Activated CD8-positive, alpha-beta T cell treated with anti-CD3 and anti-CD28 coated beads, Interleukin-2, amount 10 ng/mL, durations not matched to agents 7 days and 5 days (primary cell): ENCODE measurements at regions not wholly inside any gene's neighbourhood (a gene's known extent, or its start where the extent isn't known, plus 50 kb on each side); places are given as distances from the start of the nearest gene placed in this dataset.

Source experiments
- ATAC-seq: fragments of 150-1000 bp; cut with Tn5 transposase; one replicate; pipeline ENCODE4 v1.10.0; 2021; ENCODE audit warnings: moderate library complexity
- CTCF ChIA-PET: fragments of 350-600 bp; sonication (Branson Sonifier 250); formaldehyde crosslinking; loops from one replicate; lab custom pipeline; 2021; ENCODE audit warnings: antibody characterized with exemption; lab: Charles Lee
- POLR2A ChIA-PET: fragments of 350-600 bp; sonication (Branson Sonifier 250); formaldehyde crosslinking; loops from one replicate; lab custom pipeline; 2021; ENCODE audit warnings: antibody characterized with exemption; lab: Charles Lee
- DNase-seq: peaks from one replicate; pipeline ENCODE4 v3.0.0-alpha.2; 2020
- H3K27ac Mint-ChIP-seq: one replicate; pipeline ENCODE4 v1.8.0; 2021; ENCODE audit warnings: mild to moderate bottlenecking, mixed read lengths
- H3K27me3 Mint-ChIP-seq: one replicate; pipeline ENCODE4 v1.8.0; 2021; ENCODE audit warnings: low read depth, mixed read lengths
- H3K36me3 Mint-ChIP-seq: one replicate; pipeline ENCODE4 v1.8.0; 2021; ENCODE audit warnings: low read depth, mixed read lengths
- H3K4me1 Mint-ChIP-seq: one replicate; pipeline ENCODE4 v1.8.0; 2021; ENCODE audit warnings: low read depth, mixed read lengths
- H3K4me3 Mint-ChIP-seq: one replicate; pipeline ENCODE4 v1.8.0; 2021; ENCODE audit warnings: mild to moderate bottlenecking, mixed read lengths
- H3K9me3 Mint-ChIP-seq: one replicate; pipeline ENCODE4 v1.8.0; 2022; ENCODE audit warnings: mixed read lengths; ENCODE audit not compliant: insufficient read depth

DNA sequence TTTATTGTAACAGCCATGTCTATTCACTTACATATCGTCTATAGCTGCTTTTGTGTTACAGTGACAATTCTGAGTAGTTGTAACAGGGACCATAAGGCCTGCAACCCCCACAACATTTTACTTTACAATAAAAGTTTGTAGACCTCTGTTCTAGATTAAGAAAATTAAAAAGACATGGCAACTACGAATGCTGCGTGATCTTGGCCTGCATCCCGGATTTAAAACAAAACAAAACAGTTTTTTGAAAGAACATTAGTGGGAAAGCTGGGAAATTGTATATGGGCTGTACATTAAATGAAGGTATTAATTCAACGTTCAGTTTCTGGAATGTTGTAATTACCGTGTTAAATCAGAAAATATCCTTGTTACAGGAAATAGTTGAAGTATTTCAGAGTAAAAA, 64.1 kb downstream of the RMI2 start:
- Mint-ChIP-seq H3K4me3 (no peak overlapping the region), H3K27me3 (no peaks in the 10 kb centered on the region), H3K9me3 (no peaks in the 10 kb centered on the region), H3K27ac (no peak overlapping the region), H3K36me3 (no peaks in the 10 kb centered on the region), H3K4me1 (peaks cover 2% of the 10 kb centered on the region)
- ATAC-seq (no peak), DNase-seq (no peak)
- ChIA-PET POLR2A (no interaction called here), CTCF (interaction anchor here (1.0 to 6.3 kb wide), 5 partner anchors 8 to 305 kb away, joined by 3 to 38 read pairs (median 9); no protein-coding TSS in a partner anchor)

GRCh38 chr16:11410376-11411058, 65.3 kb downstream of the RMI2 start:
- ChIA-PET POLR2A (no interaction called here), CTCF (interaction anchor here (1.3 to 6.3 kb wide), 2 partner anchors 14 to 122 kb away, joined by 9 to 38 read pairs; no protein-coding TSS in a partner anchor)
- Mint-ChIP-seq H3K36me3 (no peaks in the 10 kb centered on the region), H3K4me3 (no peak overlapping the region), H3K27ac (no peak overlapping the region), H3K27me3 (no peaks in the 10 kb centered on the region), H3K4me1 (peaks cover 2% of the 10 kb centered on the region), H3K9me3 (no peaks in the 10 kb centered on the region)
- DNase-seq: no peak
- ATAC-seq: no peak

DNA sequence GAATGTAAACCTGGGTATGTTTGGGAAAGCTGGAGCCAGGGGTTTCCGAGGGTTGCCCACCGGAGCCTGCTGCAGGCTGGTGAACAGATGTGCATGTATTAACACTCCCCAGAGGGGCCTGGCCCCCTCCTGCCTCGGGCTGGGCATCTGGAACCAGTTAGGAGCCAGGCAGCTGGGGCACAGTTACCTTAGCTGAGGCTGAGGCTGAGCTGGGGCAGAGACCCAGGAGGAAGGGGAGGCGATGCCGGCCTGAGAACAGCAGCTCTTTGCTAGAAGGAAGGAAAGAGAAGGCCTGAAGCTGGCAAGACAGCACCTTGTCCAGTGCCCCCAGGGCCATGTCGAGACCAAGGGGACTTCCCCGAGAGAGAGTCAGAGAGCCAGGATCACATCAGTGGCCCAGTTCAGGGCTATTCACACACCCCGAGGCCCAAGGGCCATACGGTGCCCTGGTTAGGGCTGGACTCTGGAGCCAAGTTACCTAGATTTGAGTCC, 65.8 kb downstream of the RMI2 start:
- H3K9me3 Mint-ChIP-seq: no peaks in the 10 kb centered on the region
- H3K36me3 Mint-ChIP-seq: no peaks in the 10 kb centered on the region
- no peak overlapping the region for H3K27ac Mint-ChIP-seq
- POLR2A ChIA-PET: no interaction called here
- no peak for DNase-seq
- H3K27me3 Mint-ChIP-seq: no peaks in the 10 kb centered on the region
- CTCF ChIA-PET: interaction anchor here (1.3 to 6.3 kb wide), 2 partner anchors 15 to 121 kb away, joined by 9 to 38 read pairs; no protein-coding TSS in a partner anchor
- no peaks in the 10 kb centered on the region for H3K4me1 Mint-ChIP-seq
- no peak overlapping the region for H3K4me3 Mint-ChIP-seq
- no peak for ATAC-seq

DNA sequence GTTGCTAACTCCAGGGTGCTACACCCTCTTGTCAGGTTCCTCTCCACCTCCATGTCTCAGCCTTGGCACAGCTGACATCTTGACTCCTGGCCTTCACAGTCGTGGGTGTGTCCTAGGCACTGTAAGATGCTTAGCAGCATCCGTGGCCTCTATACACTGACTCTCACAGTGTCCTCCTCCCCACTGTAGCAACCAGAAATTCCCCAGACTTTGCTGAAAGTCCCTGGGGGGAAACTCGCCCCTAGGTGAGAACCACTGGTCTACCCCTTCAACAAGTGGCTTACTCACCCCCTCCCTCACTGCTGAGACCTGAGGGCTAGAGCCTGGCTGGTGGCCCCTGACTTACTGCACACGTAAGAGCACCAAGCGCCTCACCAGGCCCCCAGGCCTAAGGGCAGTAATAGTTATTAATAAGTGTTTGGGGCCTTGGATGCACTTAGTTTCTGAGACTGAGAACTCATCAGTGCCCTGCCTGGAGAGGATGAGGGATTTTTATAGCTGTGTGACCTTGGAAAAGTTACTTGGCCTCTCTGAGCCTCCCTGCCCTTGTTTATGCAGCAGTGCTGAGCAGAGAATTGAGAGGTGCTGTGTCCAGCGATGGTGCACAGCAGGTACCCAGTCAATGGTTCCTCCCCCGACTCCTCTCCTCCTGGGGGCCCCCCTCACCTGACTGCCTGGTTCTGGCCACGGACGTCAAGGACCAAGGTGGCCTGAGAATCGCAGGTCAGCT, 67.1 kb downstream of the RMI2 start:
- no peaks in the 10 kb centered on the region for H3K4me1 Mint-ChIP-seq
- H3K36me3 Mint-ChIP-seq: no peaks in the 10 kb centered on the region
- H3K4me3 Mint-ChIP-seq: no peak overlapping the region
- H3K27ac Mint-ChIP-seq: no peak overlapping the region
- CTCF ChIA-PET: interaction anchor here (0.9 to 1.3 kb wide), 2 partner anchors 16 to 119 kb away, joined by 3 to 9 read pairs; no protein-coding TSS in a partner anchor
- no peaks in the 10 kb centered on the region for H3K9me3 Mint-ChIP-seq
- no peaks in the 10 kb centered on the region for H3K27me3 Mint-ChIP-seq
- ATAC-seq: no peak
- POLR2A ChIA-PET: no interaction called here
- DNase-seq: no peak

GRCh38 chr16:11412965-11413887, 68.0 kb downstream of the RMI2 start:
- ATAC-seq: no peak
- POLR2A ChIA-PET: no interaction called here

GRCh38 chr16:11413907-11414595, 68.8 kb downstream of the RMI2 start:
- ChIA-PET CTCF (no interaction called here), POLR2A (no interaction called here)
- H3K4me3 Mint-ChIP-seq: no peak overlapping the region

More at GRCh38 chr16:11412965-11413887, 68.0 kb downstream of the RMI2 start:
- Mint-ChIP-seq H3K36me3 (no peaks in the 10 kb centered on the region), H3K4me3 (no peak overlapping the region), H3K4me1 (no peaks in the 10 kb centered on the region), H3K27ac (no peak overlapping the region), H3K27me3 (no peaks in the 10 kb centered on the region), H3K9me3 (no peaks in the 10 kb centered on the region)
- DNase-seq: no peak
- CTCF ChIA-PET: interaction anchor here (0.9 kb wide), 1 partner anchor 118 kb away, joined by 3 read pairs; no protein-coding TSS in a partner anchor

GRCh38 chr16:11414815-11415775, 69.8 kb downstream of the RMI2 start:
- DNase-seq: no peak
- POLR2A ChIA-PET: no interaction called here
- no peaks in the 10 kb centered on the region for H3K4me1 Mint-ChIP-seq
- H3K9me3 Mint-ChIP-seq: no peaks in the 10 kb centered on the region
- H3K27ac Mint-ChIP-seq: no peak overlapping the region
- no peak overlapping the region for H3K4me3 Mint-ChIP-seq
- no peaks in the 10 kb centered on the region for H3K36me3 Mint-ChIP-seq
- CTCF ChIA-PET: no interaction called here
- no peak for ATAC-seq
- H3K27me3 Mint-ChIP-seq: no peaks in the 10 kb centered on the region

More at GRCh38 chr16:11413907-11414595, 68.8 kb downstream of the RMI2 start:
- ATAC-seq (no peak), DNase-seq (no peak)
- no peaks in the 10 kb centered on the region for H3K36me3 Mint-ChIP-seq
- H3K27ac Mint-ChIP-seq: no peak overlapping the region
- no peaks in the 10 kb centered on the region for H3K4me1 Mint-ChIP-seq
- no peaks in the 10 kb centered on the region for H3K27me3 Mint-ChIP-seq
- H3K9me3 Mint-ChIP-seq: no peaks in the 10 kb centered on the region

GRCh38 chr16:11416228-11417001, 71.2 kb downstream of the RMI2 start:
- H3K9me3 Mint-ChIP-seq: no peaks in the 10 kb centered on the region
- CTCF ChIA-PET: interaction anchor here (1.0 to 1.9 kb wide), 3 partner anchors 8 to 20 kb away, joined by 3 to 6 read pairs (median 3); no protein-coding TSS in a partner anchor
- ATAC-seq (no peak), DNase-seq (no peak)
- no peaks in the 10 kb centered on the region for H3K27me3 Mint-ChIP-seq
- H3K4me1 Mint-ChIP-seq: no peaks in the 10 kb centered on the region
- no peaks in the 10 kb centered on the region for H3K36me3 Mint-ChIP-seq
- POLR2A ChIA-PET: no interaction called here
- H3K4me3 Mint-ChIP-seq: no peak overlapping the region
- no peak overlapping the region for H3K27ac Mint-ChIP-seq

DNA sequence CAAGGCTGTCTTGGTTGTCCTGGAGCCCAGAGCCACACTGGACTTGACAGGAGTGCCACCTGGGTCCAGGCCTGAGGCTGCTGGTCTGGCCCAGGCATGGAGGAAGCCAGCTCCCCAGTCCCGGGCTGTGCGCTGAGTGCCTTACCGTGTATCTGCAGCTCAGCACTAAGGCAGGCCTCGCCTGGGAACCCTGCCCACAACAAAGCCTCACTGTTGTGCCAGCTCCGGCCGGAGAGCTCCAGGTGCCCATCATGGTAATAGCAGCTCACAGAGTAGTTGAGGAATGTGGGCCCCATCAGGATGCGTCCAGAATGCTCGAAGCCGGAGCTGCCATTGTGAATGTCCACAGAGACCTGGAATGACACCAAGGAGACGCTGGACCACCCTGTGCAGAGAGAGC, 72.2 kb downstream of the RMI2 start:
- Mint-ChIP-seq H3K4me1 (peaks cover under 1% of the 10 kb centered on the region), H3K27me3 (no peaks in the 10 kb centered on the region), H3K27ac (no peak overlapping the region), H3K36me3 (no peaks in the 10 kb centered on the region), H3K9me3 (no peaks in the 10 kb centered on the region), H3K4me3 (no peak overlapping the region)
- DNase-seq: no peak
- POLR2A ChIA-PET: no interaction called here
- CTCF ChIA-PET: interaction anchor here (0.7 to 1.9 kb wide), 3 partner anchors 9 to 21 kb away, joined by 3 to 6 read pairs (median 4); no protein-coding TSS in a partner anchor
- no peak for ATAC-seq
